A673 (cell line): ENCODE measurements at regions not wholly inside any gene's neighbourhood (a gene's known extent, or its start where the extent isn't known, plus 50 kb on each side); places are given as distances from the start of the nearest gene placed in this dataset.

Experiments
- BruUV-seq: library from RNA; stranded (reverse); fragments of 400-500 nt; replicated peaks from 2 replicates; lab custom pipeline; 2021; lab: Mats Ljungman, UMichigan
- CTCF ChIA-PET: fragments of 300-600 bp; sonication (Branson Sonifier 250); formaldehyde crosslinking; loops from one replicate; lab custom pipeline; 2022; ENCODE audit warnings: antibody characterized with exemption; lab: Charles Lee
- POLR2A ChIA-PET: fragments of 300-600 bp; sonication (Branson Sonifier 250); formaldehyde crosslinking; loops from one replicate; lab custom pipeline; 2022; ENCODE audit warnings: antibody characterized with exemption; ENCODE audit not compliant: low non-redundant PET; lab: Charles Lee
- DNase-seq: peaks from one replicate; pipeline ENCODE4 v3.0.0-alpha.2; 2015; ENCODE audit warnings: low spot score
- H3K27ac ChIP-seq: fragments of 200-600 bp; sonication (generic); 2 replicates; pipeline ENCODE4 v1.5.1; 2016; ENCODE audit warnings: mixed run types, low read depth, mild to moderate bottlenecking, mixed read lengths, antibody characterized with exemption, low read length; ENCODE audit not compliant: poor library complexity, severe bottlenecking
- H3K27me3 ChIP-seq: fragments of 200-600 bp; sonication (generic); replicated peaks from 2 replicates; pipeline ENCODE4 v1.6.1; 2017; ENCODE audit warnings: mixed run types, low read depth, mild to moderate bottlenecking, mixed read lengths, antibody characterized with exemption, low read length; ENCODE audit not compliant: insufficient read depth, poor library complexity
- H3K36me3 ChIP-seq: fragments of 200-600 bp; sonication (generic); 2 replicates; pipeline ENCODE4 v1.6.1; 2016; ENCODE audit warnings: mixed run types, mild to moderate bottlenecking, mixed read lengths, antibody characterized with exemption, low read length; ENCODE audit not compliant: insufficient read depth, poor library complexity, severe bottlenecking
- H3K4me1 ChIP-seq: fragments of 200-600 bp; sonication (generic); 2 replicates; pipeline ENCODE4 v1.6.1; 2017; ENCODE audit warnings: mixed run types, mild to moderate bottlenecking, mixed read lengths, antibody characterized with exemption, low read length; ENCODE audit not compliant: insufficient read depth, poor library complexity, severe bottlenecking
- H3K4me3 ChIP-seq: fragments of 200-600 bp; sonication (generic); 2 replicates; pipeline ENCODE4 v1.5.1; 2016; ENCODE audit warnings: low read depth, mixed run types, mild to moderate bottlenecking, mixed read lengths, low read length; ENCODE audit not compliant: poor library complexity, severe bottlenecking
- H3K9me3 ChIP-seq: fragments of 200-600 bp; sonication (generic); 2 replicates; pipeline ENCODE4 v1.6.1; 2016; ENCODE audit warnings: mixed run types, low read depth, mild to moderate bottlenecking, mixed read lengths, antibody characterized with exemption, low read length; ENCODE audit not compliant: poor library complexity, severe bottlenecking
- CTCF ChIP-seq: fragments of 300-800, 200-600 bp; sonication (generic); conservative IDR thresholded peaks from 2 replicates; pipeline ENCODE4 v1.5.1; 2017; ENCODE audit warnings: low read depth, mild to moderate bottlenecking, antibody characterized with exemption, low read length, moderate library complexity, mixed read lengths
- EZH2 ChIP-seq: fragments of 200-600 bp; sonication (generic); IDR thresholded peaks from 2 replicates; pipeline ENCODE4 v1.6.1; 2017; ENCODE audit warnings: borderline replicate concordance, low read depth, mild to moderate bottlenecking, mixed read lengths, antibody characterized with exemption, low read length; ENCODE audit not compliant: poor library complexity, severe bottlenecking
- intact Hi-C: fragments of 100-400 bp; cut with micrococcal nuclease; formaldehyde crosslinking; loops from one replicate; pipeline ENCODE4 v1.10.0; 2022; ENCODE audit not compliant: unreplicated experiment

- Histone ChIP-seq H3K4me3 (no peak overlapping the region), H3K27me3 (no peaks in the 10 kb centered on the region), H3K4me1 (no peaks in the 10 kb centered on the region), H3K36me3 (no peaks in the 10 kb centered on the region), H3K9me3 (peaks cover 12% of the 10 kb centered on the region), H3K27ac (no peak overlapping the region)
- no TSS peak for BruUV-seq
- ChIA-PET CTCF (no interaction called here), POLR2A (no interaction called here)
- TF ChIP-seq EZH2 (no peak), CTCF (no peak)
- DNase-seq: no peak
- intact Hi-C loops: no loop called here
Observed at GRCh38 chr21:17989780-17990179, 170.6 kb upstream of the C21orf91 start.

DNA sequence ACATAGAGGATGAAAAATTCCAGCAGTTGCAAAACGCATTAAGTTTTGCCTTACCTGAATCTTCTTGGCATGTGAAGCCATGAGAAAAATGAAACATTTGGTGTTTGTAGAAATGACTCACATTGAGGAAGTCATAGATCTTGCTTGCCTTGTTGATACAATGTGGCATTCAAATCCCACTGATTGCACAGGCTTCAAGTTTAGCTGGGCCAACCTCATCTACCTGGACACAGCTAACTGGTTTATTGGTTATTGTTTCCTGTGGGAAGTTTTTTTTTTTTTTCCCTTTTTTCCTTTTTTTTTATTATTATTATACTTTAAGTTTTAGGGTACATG is 168.9 kb upstream of the C21orf91 start:
- TF ChIP-seq EZH2 (no peak), CTCF (no peak)
- Histone ChIP-seq H3K27ac (no peak overlapping the region), H3K9me3 (peaks cover 12% of the 10 kb centered on the region), H3K36me3 (no peaks in the 10 kb centered on the region), H3K27me3 (no peaks in the 10 kb centered on the region), H3K4me3 (no peak overlapping the region), H3K4me1 (no peaks in the 10 kb centered on the region)
- CTCF ChIA-PET: no interaction called here
- POLR2A ChIA-PET: no interaction called here
- BruUV-seq: no TSS peak
- intact Hi-C loops: no loop called here
- no peak for DNase-seq

DNA sequence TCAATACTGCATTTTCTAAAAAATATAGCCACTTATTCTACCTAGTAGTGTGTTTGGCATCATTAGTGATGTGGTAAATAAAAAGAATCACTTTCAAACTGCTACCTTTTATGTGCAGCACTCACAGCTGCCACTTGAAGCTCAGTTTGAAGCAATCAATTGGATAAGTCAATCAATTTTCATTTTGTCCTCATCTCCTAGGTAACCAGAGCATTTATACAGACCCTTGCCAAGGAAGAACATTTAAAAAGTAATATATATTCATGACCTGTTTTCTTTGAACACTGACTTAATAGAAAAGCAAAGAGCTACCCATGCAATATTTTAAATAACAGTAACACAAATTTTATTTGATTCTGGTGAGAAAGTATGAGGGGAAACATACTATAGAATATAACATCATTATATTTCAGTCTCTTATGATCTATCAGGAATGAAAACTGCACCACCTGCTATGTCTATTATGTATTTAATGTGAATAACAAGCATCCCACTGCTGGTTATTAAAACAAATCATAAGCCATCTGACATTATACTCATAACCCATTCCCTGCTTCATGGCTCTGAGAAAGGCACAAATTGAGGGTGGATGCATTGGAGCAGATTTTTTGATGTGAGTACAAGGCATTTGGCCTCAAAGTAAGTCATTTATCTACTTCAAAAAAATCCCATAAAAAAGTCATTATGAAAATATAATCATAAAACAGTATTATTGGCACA is 168.4 kb upstream of the C21orf91 start:
- CTCF ChIA-PET: no interaction called here
- intact Hi-C loops: no loop called here

More for the DNA sequence above, 168.4 kb upstream of the C21orf91 start:
- BruUV-seq: no TSS peak
- no peak for DNase-seq
- H3K4me3 ChIP-seq: no peak overlapping the region
- H3K27me3 ChIP-seq: no peaks in the 10 kb centered on the region
- H3K27ac ChIP-seq: no peak overlapping the region
- TF ChIP-seq EZH2: no peak
- TF ChIP-seq CTCF: no peak
- POLR2A ChIA-PET: no interaction called here
- H3K4me1 ChIP-seq: no peaks in the 10 kb centered on the region
- H3K9me3 ChIP-seq: peaks cover 12% of the 10 kb centered on the region
- H3K36me3 ChIP-seq: no peaks in the 10 kb centered on the region
